ENCODE measurements at regions not wholly inside any gene's neighbourhood (a gene's known extent, or its start where the extent isn't known, plus 50 kb on each side); places are given as distances from the start of the nearest gene placed in this dataset.

- TF ChIP-seq CTCF (conservative IDR thresholded peaks at IDR 0.05) (no peak), ZFX (IDR thresholded peaks at IDR 0.05) (no peak)
Measured at GRCh38 chr16:77076839-77077238, 114.2 kb upstream of the MON1B start.
